NCI-H128 (cell line): ENCODE measurements at regions not wholly inside any gene's neighbourhood (a gene's known extent, or its start where the extent isn't known, plus 50 kb on each side); places are given as distances from the start of the nearest gene placed in this dataset.

Source experiments
- DNase-seq: peaks from one replicate; lab custom pipeline; 2025; ENCODE audit not compliant: unreplicated experiment; lab: John Stamatoyannopoulos, UW

- DNase-seq = no peak
Observed at GRCh38 chr12:115657081-115658013, 620.1 kb downstream of the MED13L start.

- DNase-seq = no peak
Observed at GRCh38 chr12:115650026-115650425, 627.5 kb downstream of the MED13L start.

GRCh38 chr12:115648463-115648862 lies 629.0 kb downstream of the MED13L start:
- no peak for DNase-seq

GRCh38 chr12:115646210-115646609 lies 631.3 kb downstream of the MED13L start:
- no peak for DNase-seq

GRCh38 chr12:115640929-115641328 lies 636.6 kb downstream of the MED13L start:
- no peak for DNase-seq

GRCh38 chr12:115639648-115640012 lies 637.9 kb downstream of the MED13L start:
- no peak for DNase-seq

GRCh38 chr12:115638733-115639647 lies 638.5 kb downstream of the MED13L start:
- DNase-seq = no peak

GRCh38 chr12:115636546-115636945 lies 640.9 kb downstream of the MED13L start:
- no peak for DNase-seq

- no peak for DNase-seq
Observed at GRCh38 chr12:115632308-115632707, 645.2 kb downstream of the MED13L start.

GRCh38 chr12:115630136-115630535 lies 647.4 kb downstream of the MED13L start:
- DNase-seq = no peak

GRCh38 chr12:115626210-115626609 lies 651.3 kb downstream of the MED13L start:
- no peak for DNase-seq

GRCh38 chr12:115623764-115624334 lies 653.6 kb downstream of the MED13L start:
- no peak for DNase-seq

GRCh38 chr12:115623275-115623674 lies 654.2 kb downstream of the MED13L start:
- no peak for DNase-seq

- DNase-seq = no peak
Observed at GRCh38 chr12:115620816-115621215, 656.7 kb downstream of the MED13L start.

- DNase-seq = no peak
Observed at GRCh38 chr12:115619889-115620288, 657.6 kb downstream of the MED13L start.

- DNase-seq = no peak
Observed at GRCh38 chr12:115619061-115619460, 658.4 kb downstream of the MED13L start.

GRCh38 chr12:115618105-115618504 lies 659.4 kb downstream of the MED13L start:
- DNase-seq = no peak

GRCh38 chr12:115617391-115617790 lies 660.1 kb downstream of the MED13L start:
- DNase-seq = no peak

- DNase-seq = no peak
Observed at GRCh38 chr12:115611477-115611876, 666.0 kb downstream of the MED13L start.

GRCh38 chr12:115609347-115609746 lies 668.1 kb downstream of the MED13L start:
- no peak for DNase-seq

GRCh38 chr12:115606040-115606439 lies 671.5 kb downstream of the MED13L start:
- no peak for DNase-seq
